Adrenal gland (tissue), 5 donors: ENCODE measurements at regions not wholly inside any gene's neighbourhood (a gene's known extent, or its start where the extent isn't known, plus 50 kb on each side); places are given as distances from the start of the nearest gene placed in this dataset.

Experiments
- POLR2A ChIP-seq, 2 donors: fragments of 450-650 bp; IDR thresholded peaks; one replicate each; pipeline ENCODE4 v1.6.1; 2017; ENCODE audit warnings: antibody characterized with exemption in 2 of 2, mild to moderate bottlenecking in 2 of 2, moderate library complexity in 1 of 2
- TF ChIP-seq, protein P1 (sequence below), 6 experiments: fragments of 450-650 bp in 4 of 6; fragments of 200-600 bp in 2 of 6; sonication (generic) in 1 of 6; IDR thresholded peaks; 1 replicate in 5 of 6; 2 replicates in 1 of 6; pipeline versions ENCODE4 v1.5.1 to v1.8.0; 2016 to 2021; ENCODE audit warnings: antibody characterized with exemption in 6 of 6, mild to moderate bottlenecking in 2 of 6, moderate library complexity in 1 of 6
- donor health status: DM: no; HTN: no; CAD: no.

DNA sequence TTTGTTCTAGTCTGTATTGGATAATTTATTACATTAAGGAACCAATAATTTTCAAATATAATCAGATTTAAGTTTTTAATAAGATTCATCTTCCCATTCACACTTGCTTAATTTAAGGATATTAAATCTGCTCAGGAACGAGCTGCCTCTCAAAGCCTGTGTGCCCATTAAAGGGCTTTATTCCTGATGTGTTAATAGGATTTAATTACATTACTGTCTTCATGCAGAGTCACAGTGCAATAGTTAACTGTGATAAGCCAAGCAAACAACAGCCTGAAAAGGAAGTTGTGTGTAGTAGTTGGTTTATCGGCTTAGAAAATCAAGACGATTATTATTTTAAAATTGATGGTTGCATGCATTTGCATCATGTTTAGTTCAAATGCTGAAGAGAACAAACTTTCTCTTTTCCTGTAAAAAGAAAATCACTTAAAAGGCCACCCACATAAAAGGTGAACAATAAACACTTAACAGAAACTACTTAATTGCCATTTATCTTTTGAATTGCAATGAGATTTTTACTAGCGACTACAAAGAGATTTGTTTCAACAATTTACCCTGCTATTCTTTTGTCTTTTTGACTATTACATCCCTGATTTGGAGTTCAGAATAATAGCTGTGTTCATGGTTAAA lies 174.6 kb downstream of the RWDD3 start:
- TF ChIP-seq, protein P1, sequence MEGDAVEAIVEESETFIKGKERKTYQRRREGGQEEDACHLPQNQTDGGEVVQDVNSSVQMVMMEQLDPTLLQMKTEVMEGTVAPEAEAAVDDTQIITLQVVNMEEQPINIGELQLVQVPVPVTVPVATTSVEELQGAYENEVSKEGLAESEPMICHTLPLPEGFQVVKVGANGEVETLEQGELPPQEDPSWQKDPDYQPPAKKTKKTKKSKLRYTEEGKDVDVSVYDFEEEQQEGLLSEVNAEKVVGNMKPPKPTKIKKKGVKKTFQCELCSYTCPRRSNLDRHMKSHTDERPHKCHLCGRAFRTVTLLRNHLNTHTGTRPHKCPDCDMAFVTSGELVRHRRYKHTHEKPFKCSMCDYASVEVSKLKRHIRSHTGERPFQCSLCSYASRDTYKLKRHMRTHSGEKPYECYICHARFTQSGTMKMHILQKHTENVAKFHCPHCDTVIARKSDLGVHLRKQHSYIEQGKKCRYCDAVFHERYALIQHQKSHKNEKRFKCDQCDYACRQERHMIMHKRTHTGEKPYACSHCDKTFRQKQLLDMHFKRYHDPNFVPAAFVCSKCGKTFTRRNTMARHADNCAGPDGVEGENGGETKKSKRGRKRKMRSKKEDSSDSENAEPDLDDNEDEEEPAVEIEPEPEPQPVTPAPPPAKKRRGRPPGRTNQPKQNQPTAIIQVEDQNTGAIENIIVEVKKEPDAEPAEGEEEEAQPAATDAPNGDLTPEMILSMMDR (IDR thresholded peaks at IDR 0.05), result no peak
- no peak for TF ChIP-seq POLR2A (IDR thresholded peaks at IDR 0.05)
